ENCODE measurements at regions not wholly inside any gene's neighbourhood (a gene's known extent, or its start where the extent isn't known, plus 50 kb on each side); places are given as distances from the start of the nearest gene placed in this dataset.

- TF ChIP-seq GATA2 (IDR thresholded peaks at IDR 0.05; ENCODE audit: low read depth, low read length) (no peak), GATA3 (IDR thresholded peaks at IDR 0.05; ENCODE audit: low read depth, low read length) (no peak)
Observed at GRCh38 chr6:85892346-85892745, 249.7 kb upstream of the SYNCRIP start.

Data from SH-SY5Y (cell line).